GM21423 (cell line): ENCODE measurements at regions not wholly inside any gene's neighbourhood (a gene's known extent, or its start where the extent isn't known, plus 50 kb on each side); places are given as distances from the start of the nearest gene placed in this dataset.
"Not testable (repeated sequence)": the region's sequence is repeated elsewhere in the genome, so short reads cannot be mapped to it uniquely, and the experiment has no call there.

Experiments
- ATAC-seq: cut with Tn5 transposase; IDR thresholded peaks from one replicate; pipeline ENCODE4 v1.9.1; 2021; ENCODE audit warnings: mild to moderate bottlenecking, moderate library complexity; ENCODE audit not compliant: unreplicated experiment

DNA sequence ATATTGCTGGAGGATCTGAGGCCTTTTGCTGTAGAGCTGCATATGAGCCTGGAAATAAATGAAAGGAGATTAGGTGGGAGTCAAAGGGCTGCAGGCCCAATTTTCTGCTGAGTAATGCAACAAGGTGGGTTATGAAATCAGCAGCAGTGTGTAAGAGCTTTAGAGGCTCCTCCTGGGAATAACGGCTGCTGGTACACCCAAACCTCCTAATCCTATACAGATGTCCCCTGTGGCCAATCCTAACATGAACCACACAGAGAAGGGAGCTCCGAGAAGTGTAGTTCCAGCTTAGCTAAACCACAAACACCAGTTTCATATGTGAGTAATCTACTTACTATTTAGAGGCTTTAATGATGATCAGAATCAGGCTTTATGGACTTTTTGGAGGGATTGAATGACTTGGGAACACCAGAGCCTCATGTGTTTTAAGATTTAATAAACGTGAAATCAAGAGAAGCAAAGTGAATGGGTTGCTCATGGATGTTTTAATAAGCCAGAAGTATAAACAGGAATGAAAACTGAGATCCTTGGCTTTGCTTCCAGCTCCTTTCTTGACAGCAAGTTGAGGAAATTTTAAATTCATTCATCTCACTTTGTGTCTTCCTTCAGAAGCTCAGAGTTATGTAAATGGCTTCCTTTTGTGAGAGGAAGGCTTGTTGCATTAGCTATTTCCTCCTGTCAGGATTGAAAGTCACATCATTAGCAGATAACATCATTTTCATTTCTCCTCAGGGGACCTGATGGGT, 437.5 kb downstream of the TMEM232 start:
- ATAC-seq: no peak

- ATAC-seq: no peak
These were observed 437.0 kb downstream of the TMEM232 start for GRCh38 chr5:110289512-110289810.

- ATAC-seq: no peak
These were observed 435.9 kb downstream of the TMEM232 start for GRCh38 chr5:110290542-110290941.

GRCh38 chr5:110294281-110294680, 432.2 kb downstream of the TMEM232 start:
- ATAC-seq: no peak

GRCh38 chr5:110297152-110297670, 429.3 kb downstream of the TMEM232 start:
- no peak for ATAC-seq

DNA sequence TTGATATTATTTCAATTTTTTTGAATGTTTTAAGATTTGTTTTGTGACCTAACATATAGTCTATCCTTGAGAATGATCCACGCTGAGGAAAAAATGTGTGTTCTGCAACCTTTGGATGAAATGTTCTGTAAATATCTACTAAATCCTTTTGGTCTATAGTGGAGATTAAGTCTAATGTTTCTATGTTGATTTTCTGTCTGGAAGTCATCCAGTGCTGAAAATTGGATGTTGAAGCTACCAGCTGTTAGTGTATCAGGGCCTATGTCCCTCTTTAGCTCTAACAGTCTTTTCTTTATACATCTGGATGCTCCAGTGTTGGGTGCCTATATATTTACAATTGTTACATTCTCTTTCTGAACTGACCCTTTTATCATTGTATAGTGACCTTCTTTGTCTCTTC, 422.3 kb downstream of the TMEM232 start:
- no peak for ATAC-seq

- ATAC-seq: no peak
These were observed 419.8 kb downstream of the TMEM232 start for GRCh38 chr5:110306650-110307049.

- no peak for ATAC-seq
These were observed 417.2 kb downstream of the TMEM232 start for GRCh38 chr5:110309222-110309621.

DNA sequence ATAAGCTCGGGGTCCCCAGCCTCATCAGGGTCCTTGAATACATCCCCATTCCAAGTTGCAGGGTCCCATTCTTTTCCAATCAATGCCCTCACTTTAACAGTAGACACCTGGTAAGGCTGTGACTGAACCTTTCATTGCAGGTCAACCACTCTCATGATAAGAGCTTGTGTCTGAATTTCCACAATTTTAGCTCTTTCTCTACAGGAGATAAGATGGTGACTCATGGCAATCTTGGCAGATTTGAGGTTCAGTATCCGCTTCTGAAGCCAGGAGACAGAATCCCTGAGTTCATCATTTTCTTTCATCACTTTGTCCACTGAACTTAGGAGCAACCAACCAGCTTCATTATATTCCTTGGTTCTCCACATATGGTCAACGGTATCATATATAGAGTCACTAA, 409.9 kb downstream of the TMEM232 start:
- not testable (repeated sequence) for ATAC-seq

DNA sequence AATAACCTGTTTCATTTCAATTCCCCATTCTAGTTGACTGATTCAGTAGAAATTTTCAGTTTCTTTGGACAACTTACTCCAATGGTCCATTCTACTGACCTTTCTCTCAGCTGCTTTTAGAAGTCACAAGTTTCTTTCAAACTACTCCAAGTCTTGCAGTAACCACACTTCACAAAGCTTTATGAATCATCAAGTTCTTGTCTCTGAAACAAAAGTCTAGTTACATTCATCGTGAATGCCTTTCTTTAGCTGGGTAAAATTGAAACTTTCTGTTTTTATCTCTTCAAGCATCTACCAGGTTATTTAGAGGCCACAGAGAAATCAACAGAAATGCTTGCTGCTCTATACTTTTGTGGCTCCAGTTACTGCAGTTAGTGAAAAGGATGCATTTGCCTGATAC, 405.4 kb downstream of the TMEM232 start:
- ATAC-seq: no peak

- ATAC-seq: no peak
These were observed 403.1 kb downstream of the TMEM232 start for GRCh38 chr5:110323357-110323756.

DNA sequence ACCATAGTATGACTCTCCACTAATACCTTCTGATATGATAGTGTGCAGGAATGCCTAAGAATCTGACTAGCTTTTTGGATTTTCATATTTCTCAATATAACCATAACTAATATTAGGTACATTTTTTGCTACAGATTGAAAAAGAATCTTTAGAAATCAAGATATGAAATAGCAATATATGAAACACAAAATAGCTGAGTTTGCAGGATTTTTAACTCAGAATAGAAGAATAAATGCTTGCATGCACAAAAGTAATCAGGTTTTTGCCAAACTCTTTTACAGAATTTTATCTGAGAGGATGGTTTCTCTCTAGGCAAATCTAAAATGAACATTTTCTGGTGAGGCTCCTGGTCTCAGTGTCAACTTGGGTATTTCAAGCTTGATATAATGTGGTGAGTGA, 402.6 kb downstream of the TMEM232 start:
- no peak for ATAC-seq

GRCh38 chr5:110324876-110325275, 401.6 kb downstream of the TMEM232 start:
- ATAC-seq: no peak

- no peak for ATAC-seq
These were observed 396.4 kb downstream of the TMEM232 start for GRCh38 chr5:110329955-110330525.

DNA sequence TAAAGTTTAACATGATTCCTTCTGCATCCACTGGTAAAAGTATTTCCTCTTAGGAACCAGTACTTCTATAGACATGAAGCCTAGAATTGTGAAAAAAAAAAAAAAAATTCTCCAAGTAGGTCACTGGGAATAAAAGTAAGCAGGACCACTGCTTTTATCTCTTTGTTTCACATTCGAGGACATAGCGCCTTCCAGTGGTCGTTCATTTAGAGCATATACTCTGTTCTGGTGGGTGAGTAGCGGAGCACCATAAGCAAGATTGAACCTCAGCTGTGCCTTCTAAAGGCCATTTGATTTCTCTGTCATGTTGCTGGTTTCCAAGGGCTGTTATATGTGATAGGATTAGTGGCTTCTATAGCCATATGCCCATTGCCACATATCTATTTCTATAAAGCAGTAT, 393.1 kb downstream of the TMEM232 start:
- ATAC-seq: no peak

DNA sequence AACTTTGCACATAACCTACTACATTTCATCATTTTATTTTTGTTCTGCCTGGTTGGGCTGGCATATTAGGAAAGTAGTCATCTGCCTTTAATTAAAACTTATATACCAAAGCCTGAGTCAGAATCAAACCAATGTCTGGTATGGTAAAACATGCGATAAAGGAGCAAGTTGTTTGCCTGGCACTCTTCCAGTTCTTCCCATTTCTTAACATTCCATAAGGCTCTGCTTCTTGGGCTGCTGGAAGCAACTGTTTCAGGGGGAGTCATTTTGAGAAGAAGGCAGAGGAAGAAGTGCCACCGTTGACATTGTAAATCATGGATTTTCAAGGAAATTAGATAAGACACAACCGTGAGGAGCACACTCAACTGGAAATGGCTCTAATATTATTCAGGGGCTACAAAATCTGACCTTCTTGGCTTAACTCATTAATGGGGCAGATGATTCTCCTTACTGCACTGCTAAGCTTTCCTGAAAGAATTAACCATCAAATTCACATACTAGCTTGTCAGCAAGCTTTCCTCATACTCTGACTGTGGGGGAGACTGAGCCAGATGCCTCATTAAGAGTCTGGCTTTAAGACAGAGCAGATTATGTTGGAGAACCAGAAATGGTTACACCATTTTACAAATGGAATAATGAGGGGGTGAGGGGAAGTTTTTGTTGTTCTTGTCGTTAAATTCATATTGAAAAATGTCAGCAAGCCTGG, 391.0 kb downstream of the TMEM232 start:
- ATAC-seq: no peak

DNA sequence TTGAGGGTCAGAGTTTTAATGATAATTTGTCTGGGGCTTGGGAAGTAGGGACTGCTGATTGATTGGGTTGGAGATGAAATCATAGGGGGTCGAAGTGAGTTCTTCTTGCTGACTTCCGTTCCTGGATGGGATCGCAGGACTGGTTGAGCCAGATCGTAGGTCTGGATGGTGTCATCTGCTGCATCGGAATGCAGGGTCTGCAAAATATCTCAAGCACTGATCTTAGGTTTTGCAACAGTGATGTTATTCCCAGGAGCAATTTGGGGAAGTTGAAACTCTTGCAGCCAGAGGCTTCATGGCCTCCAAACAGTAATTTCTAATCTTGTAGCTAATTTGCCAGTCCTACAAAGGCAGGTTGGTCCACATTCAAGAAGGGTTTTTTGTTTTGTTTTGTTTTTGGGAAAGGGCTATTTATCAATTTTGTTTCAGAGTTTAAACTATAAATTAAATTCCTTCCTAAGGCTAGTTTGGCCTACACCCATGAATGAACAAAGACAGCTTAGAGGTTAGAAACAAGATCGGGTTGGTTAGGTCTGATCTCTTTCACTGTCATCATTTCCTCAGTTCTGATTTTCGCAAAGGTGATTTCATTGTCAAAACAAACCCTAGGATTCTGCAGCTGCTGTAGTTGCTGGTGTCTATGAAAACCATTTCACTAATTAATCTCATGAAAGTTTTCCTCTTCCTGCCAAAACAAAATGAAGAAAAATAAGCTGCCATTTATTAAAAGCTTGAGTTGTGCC, 388.0 kb downstream of the TMEM232 start:
- no peak for ATAC-seq

DNA sequence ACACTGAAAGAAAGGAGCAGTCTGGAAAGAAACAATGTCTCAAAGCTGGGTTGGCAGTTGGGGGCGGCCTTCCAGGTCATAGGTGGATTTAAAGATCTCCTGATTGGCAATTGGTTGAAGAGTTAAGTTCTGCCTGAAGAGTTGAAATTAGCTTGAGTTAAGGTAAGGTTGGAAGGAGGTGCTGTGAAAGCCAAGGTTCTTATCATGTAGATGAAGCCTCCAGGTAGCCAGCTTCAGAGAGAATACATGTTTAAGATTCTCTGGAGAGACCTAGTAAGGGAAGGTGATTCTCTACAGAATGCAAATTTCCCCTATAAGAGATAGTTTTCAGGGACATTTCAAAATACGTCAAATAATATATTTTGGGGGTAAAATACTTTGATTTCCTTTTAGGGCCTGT, 387.1 kb downstream of the TMEM232 start:
- ATAC-seq: no peak

DNA sequence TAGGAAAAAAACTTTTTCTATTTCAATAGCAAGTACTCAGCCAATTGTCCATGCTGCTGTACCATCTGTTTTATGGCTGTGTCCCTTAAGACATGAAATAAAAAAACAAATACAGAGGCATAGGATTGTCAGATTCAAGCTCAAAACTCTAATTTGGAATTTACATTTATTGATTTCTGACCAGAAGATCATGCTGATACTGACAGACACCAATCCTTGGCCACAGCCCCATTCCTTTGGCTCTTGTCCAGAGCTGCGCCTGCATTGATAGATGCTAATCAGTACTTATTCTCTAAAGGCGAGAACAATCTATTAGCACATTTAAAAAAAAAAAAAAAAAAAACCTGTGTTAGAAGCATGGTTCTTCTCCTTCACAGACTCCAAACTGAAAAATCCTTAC, 384.6 kb downstream of the TMEM232 start:
- no peak for ATAC-seq

GRCh38 chr5:110342683-110343082, 383.8 kb downstream of the TMEM232 start:
- ATAC-seq: no peak

- ATAC-seq: no peak
These were observed 382.9 kb downstream of the TMEM232 start for GRCh38 chr5:110343616-110344015.
